CD4-positive, alpha-beta T cell (primary cell): ENCODE measurements at regions not wholly inside any gene's neighbourhood (a gene's known extent, or its start where the extent isn't known, plus 50 kb on each side); places are given as distances from the start of the nearest gene placed in this dataset.

ENCODE experiments used
- ATAC-seq: fragments of 200-7000 bp; cut with Tn5 transposase; one replicate; pipeline ENCODE4 v1.10.0; 2022; ENCODE audit warnings: mild to moderate bottlenecking; ENCODE audit not compliant: poor library complexity
- CTCF ChIA-PET: fragments of 350-600 bp; sonication (Branson Sonifier 250); formaldehyde crosslinking; loops from one replicate; lab custom pipeline; 2021; ENCODE audit warnings: antibody characterized with exemption, inconsistent platforms; lab: Charles Lee
- POLR2A ChIA-PET: fragments of 350-600 bp; sonication (Branson Sonifier 250); formaldehyde crosslinking; loops from one replicate; lab custom pipeline; 2021; ENCODE audit warnings: antibody characterized with exemption, inconsistent platforms; lab: Charles Lee
- DNase-seq, 14 experiments: peaks; one replicate each; pipeline ENCODE4 v3.0.0-alpha.2; 2013 to 2020; ENCODE audit warnings: mixed read lengths in 2 of 14
- H3K27ac ChIP-seq, 2 donors: one replicate each; pipeline versions ENCODE4 v1.5.1 to v1.7.0; 2013; ENCODE audit warnings: low read length in 2 of 2, low read depth in 1 of 2, mild to moderate bottlenecking in 1 of 2
- H3K27me3 ChIP-seq, 2 experiments: 1 replicate in 1 of 2; 2 replicates in 1 of 2; pipeline versions ENCODE4 v1.6.1 to v1.7.0; 2013; ENCODE audit warnings: low read length in 2 of 2, control low read depth in 1 of 2, mild to moderate bottlenecking in 1 of 2, moderate library complexity in 1 of 2; ENCODE audit not compliant: insufficient read depth in 2 of 2, control insufficient read depth in 1 of 2
- H3K36me3 ChIP-seq: one replicate; pipeline ENCODE4 v1.6.1; 2013; ENCODE audit warnings: low read length, control low read depth; ENCODE audit not compliant: insufficient read depth
- H3K4me1 ChIP-seq: one replicate; pipeline ENCODE4 v1.6.1; 2013; ENCODE audit warnings: low read length, control low read depth; ENCODE audit not compliant: insufficient read depth
- H3K4me3 ChIP-seq: one replicate; pipeline ENCODE4 v1.5.1; 2013; ENCODE audit warnings: mild to moderate bottlenecking, low read length, moderate library complexity
- H3K9me3 ChIP-seq, 2 experiments: 1 replicate in 1 of 2; 2 replicates in 1 of 2; pipeline versions ENCODE4 v1.6.1 to v1.7.0; 2013; ENCODE audit warnings: low read length in 2 of 2, mild to moderate bottlenecking in 2 of 2, control low read depth in 1 of 2, moderate library complexity in 1 of 2; ENCODE audit not compliant: control insufficient read depth in 1 of 2, insufficient read depth in 1 of 2
- H3K27ac Mint-ChIP-seq: one replicate; pipeline ENCODE4 v1.8.0; 2020; ENCODE audit warnings: mixed read lengths
- H3K27me3 Mint-ChIP-seq: one replicate; pipeline ENCODE4 v1.8.0; 2021; ENCODE audit warnings: mixed read lengths
- H3K36me3 Mint-ChIP-seq: one replicate; pipeline ENCODE4 v1.8.0; 2021; ENCODE audit warnings: low read depth, mixed read lengths
- H3K4me1 Mint-ChIP-seq: one replicate; pipeline ENCODE4 v1.8.0; 2021; ENCODE audit warnings: low read depth, mixed read lengths
- H3K4me3 Mint-ChIP-seq: one replicate; pipeline ENCODE4 v1.8.0; 2020; ENCODE audit warnings: mild to moderate bottlenecking, mixed read lengths
- H3K9me3 Mint-ChIP-seq: one replicate; pipeline ENCODE4 v1.8.0; 2020; ENCODE audit warnings: mixed read lengths
- intact Hi-C, 2 experiments: fragments of 100-400 bp; cut with DNase I in 1 of 2; cut with micrococcal nuclease in 1 of 2; formaldehyde crosslinking; loops; one replicate each; pipeline versions ENCODE4 v1.15.1 to v1.9.0; 2023 to 2025; cut with DNase I, micrococcal nuclease
- TF ChIP-seq, protein P1 (sequence below): fragments of 200-600 bp; IDR thresholded peaks from one replicate; pipeline ENCODE4 v1.8.0; 2022; ENCODE audit warnings: antibody characterized with exemption, mild to moderate bottlenecking

DNA sequence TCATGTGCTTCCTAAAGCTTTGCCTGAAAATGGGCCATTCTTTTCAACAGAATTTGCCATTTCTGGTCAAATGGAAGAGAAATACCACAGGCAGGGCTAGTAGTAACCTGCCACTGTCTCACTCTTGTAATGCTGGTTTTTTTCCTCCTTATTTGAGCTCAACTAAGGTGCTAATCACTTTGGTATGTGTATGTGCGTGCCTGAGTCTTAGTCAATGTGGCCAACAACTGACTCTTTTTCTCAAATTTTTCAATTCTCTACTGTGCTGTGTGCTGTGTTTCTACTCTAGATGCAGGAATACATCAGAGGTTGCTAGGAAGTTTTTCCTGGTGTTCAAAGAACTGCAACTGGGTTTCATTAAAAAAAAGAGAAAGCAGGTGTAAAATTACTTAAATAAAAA, 870.2 kb downstream of the EFNB2 start:
- no peaks in the 10 kb centered on the region for H3K4me1 ChIP-seq
- ChIA-PET POLR2A (no interaction called here), CTCF (no interaction called here)
- DNase-seq: no peak
- H3K27me3 ChIP-seq: no peaks in the 10 kb centered on the region
- H3K27ac ChIP-seq: no peak overlapping the region
- H3K36me3 ChIP-seq: no peaks in the 10 kb centered on the region
- intact Hi-C loops: no loop called here
- H3K27ac Mint-ChIP-seq: no peak overlapping the region
- H3K4me3 Mint-ChIP-seq: no peak overlapping the region
- H3K9me3 Mint-ChIP-seq: no peaks in the 10 kb centered on the region
- TF ChIP-seq, protein P1, sequence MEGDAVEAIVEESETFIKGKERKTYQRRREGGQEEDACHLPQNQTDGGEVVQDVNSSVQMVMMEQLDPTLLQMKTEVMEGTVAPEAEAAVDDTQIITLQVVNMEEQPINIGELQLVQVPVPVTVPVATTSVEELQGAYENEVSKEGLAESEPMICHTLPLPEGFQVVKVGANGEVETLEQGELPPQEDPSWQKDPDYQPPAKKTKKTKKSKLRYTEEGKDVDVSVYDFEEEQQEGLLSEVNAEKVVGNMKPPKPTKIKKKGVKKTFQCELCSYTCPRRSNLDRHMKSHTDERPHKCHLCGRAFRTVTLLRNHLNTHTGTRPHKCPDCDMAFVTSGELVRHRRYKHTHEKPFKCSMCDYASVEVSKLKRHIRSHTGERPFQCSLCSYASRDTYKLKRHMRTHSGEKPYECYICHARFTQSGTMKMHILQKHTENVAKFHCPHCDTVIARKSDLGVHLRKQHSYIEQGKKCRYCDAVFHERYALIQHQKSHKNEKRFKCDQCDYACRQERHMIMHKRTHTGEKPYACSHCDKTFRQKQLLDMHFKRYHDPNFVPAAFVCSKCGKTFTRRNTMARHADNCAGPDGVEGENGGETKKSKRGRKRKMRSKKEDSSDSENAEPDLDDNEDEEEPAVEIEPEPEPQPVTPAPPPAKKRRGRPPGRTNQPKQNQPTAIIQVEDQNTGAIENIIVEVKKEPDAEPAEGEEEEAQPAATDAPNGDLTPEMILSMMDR: no peak
- H3K4me3 ChIP-seq: no peak overlapping the region
- H3K4me1 Mint-ChIP-seq: no peaks in the 10 kb centered on the region
- ATAC-seq: no peak
- H3K9me3 ChIP-seq: no peaks in the 10 kb centered on the region
- H3K27me3 Mint-ChIP-seq: no peaks in the 10 kb centered on the region
- H3K36me3 Mint-ChIP-seq: no peaks in the 10 kb centered on the region

DNA sequence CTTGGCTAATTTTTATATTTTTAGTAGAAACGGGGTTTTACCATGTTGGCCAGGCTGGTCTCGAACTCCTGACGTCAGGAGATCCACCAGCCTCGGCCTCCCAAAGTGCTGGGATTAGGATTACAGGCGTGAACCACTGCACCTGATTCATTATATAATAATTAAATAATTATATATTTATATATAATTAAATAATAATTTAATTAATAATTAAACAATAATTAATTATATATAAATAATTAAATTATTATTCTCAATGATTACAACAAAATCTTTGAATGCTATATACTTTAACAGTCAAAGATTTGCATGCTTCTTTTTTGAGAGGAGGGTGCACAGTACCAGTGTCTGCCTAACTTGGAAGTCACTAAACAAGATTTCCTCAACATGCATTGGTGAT, 872.3 kb downstream of the EFNB2 start:
- no peak overlapping the region for H3K4me3 Mint-ChIP-seq
- POLR2A ChIA-PET: no interaction called here
- H3K36me3 Mint-ChIP-seq: no peaks in the 10 kb centered on the region
- intact Hi-C loops: no loop called here
- Histone ChIP-seq H3K27ac (no peak overlapping the region), H3K36me3 (no peaks in the 10 kb centered on the region), H3K4me3 (no peak overlapping the region), H3K9me3 (no peaks in the 10 kb centered on the region), H3K4me1 (no peaks in the 10 kb centered on the region), H3K27me3 (no peaks in the 10 kb centered on the region)
- CTCF ChIA-PET: no interaction called here
- TF ChIP-seq, protein P1: no peak
- DNase-seq (no peak), ATAC-seq (no peak)
- H3K27me3 Mint-ChIP-seq: no peaks in the 10 kb centered on the region
- no peaks in the 10 kb centered on the region for H3K4me1 Mint-ChIP-seq
- no peaks in the 10 kb centered on the region for H3K9me3 Mint-ChIP-seq
- H3K27ac Mint-ChIP-seq: no peak overlapping the region

DNA sequence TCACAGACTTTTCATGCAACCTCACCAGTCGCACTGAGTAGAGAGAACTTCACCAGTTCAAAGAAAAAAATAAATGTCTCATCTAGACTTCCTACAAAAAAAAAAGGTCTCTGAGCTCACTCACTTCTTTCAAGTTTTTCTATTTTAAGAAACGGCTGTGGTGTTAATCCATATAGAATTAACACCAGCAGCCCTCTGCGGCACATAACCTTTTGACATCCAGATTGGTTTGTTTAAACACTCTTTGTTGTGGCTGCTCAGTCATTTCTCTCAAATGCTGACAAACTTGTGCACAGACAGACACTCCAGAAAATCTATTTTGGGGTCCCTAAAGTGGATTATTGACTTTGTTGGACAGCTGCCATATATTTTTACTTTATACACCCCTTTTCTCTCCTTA, 874.9 kb downstream of the EFNB2 start:
- intact Hi-C loops: no loop called here
- H3K36me3 ChIP-seq: no peaks in the 10 kb centered on the region
- DNase-seq (no peak), ATAC-seq (no peak)
- H3K27ac ChIP-seq: no peak overlapping the region
- H3K27me3 ChIP-seq: no peaks in the 10 kb centered on the region
- Mint-ChIP-seq H3K27ac (no peak overlapping the region), H3K27me3 (no peaks in the 10 kb centered on the region), H3K9me3 (no peaks in the 10 kb centered on the region), H3K36me3 (no peaks in the 10 kb centered on the region), H3K4me3 (no peak overlapping the region), H3K4me1 (no peaks in the 10 kb centered on the region)
- TF ChIP-seq, protein P1: no peak
- no peaks in the 10 kb centered on the region for H3K4me1 ChIP-seq
- H3K9me3 ChIP-seq: no peaks in the 10 kb centered on the region
- POLR2A ChIA-PET: no interaction called here
- CTCF ChIA-PET: interaction anchor here (1.2 kb wide), 1 partner anchor 20 kb away, joined by 3 read pairs; no protein-coding TSS in a partner anchor
- H3K4me3 ChIP-seq: no peak overlapping the region
